CD4-positive, alpha-beta T cell treated with Interferon alpha-2 for 1 hour (primary cell): ENCODE measurements at regions not wholly inside any gene's neighbourhood (a gene's known extent, or its start where the extent isn't known, plus 50 kb on each side); places are given as distances from the start of the nearest gene placed in this dataset.

Experiments used
- DNase-seq, 2 donors: peaks; one replicate each; pipeline ENCODE4 v3.0.0-alpha.2; 2020 to 2022

- no peak for DNase-seq
Measured at GRCh38 chr5:142473038-142473437, 148.2 kb upstream of the SPRY4 start.

GRCh38 chr5:142472306-142472951, 147.6 kb upstream of the SPRY4 start:
- peak in 1 of 2 donors; percentile 31 for DNase-seq

- DNase-seq, result no peak
Measured at GRCh38 chr5:142466195-142466971, 141.6 kb upstream of the SPRY4 start.

GRCh38 chr5:142465476-142465875, 140.7 kb upstream of the SPRY4 start:
- DNase-seq, result no peak

- DNase-seq, result no peak
Measured at GRCh38 chr5:142463904-142464303, 139.1 kb upstream of the SPRY4 start.

- DNase-seq, result no peak
Measured at GRCh38 chr5:142461028-142461590, 136.3 kb upstream of the SPRY4 start.

GRCh38 chr5:142459209-142459608, 134.4 kb upstream of the SPRY4 start:
- DNase-seq, result no peak

GRCh38 chr5:142455856-142456255, 131.0 kb upstream of the SPRY4 start:
- peak in 1 of 2 donors; percentile 25 for DNase-seq

- no peak for DNase-seq
Measured at GRCh38 chr5:142453932-142454331, 129.1 kb upstream of the SPRY4 start.

GRCh38 chr5:142450419-142450818, 125.6 kb upstream of the SPRY4 start:
- DNase-seq, result no peak

GRCh38 chr5:142447887-142448286, 123.1 kb upstream of the SPRY4 start:
- DNase-seq, result no peak

- DNase-seq, result no peak
Measured at GRCh38 chr5:142446960-142447279, 122.1 kb upstream of the SPRY4 start.

- DNase-seq, result no peak
Measured at GRCh38 chr5:142446131-142446959, 121.5 kb upstream of the SPRY4 start.

- no peak for DNase-seq
Measured at GRCh38 chr5:142445266-142445665, 120.4 kb upstream of the SPRY4 start.

- DNase-seq, result peak in 1 of 2 donors; percentile 29
Measured at GRCh38 chr5:142441616-142442015, 116.8 kb upstream of the SPRY4 start.

- no peak for DNase-seq
Measured at GRCh38 chr5:142439207-142439860, 114.5 kb upstream of the SPRY4 start.

GRCh38 chr5:142438573-142438972, 113.8 kb upstream of the SPRY4 start:
- no peak for DNase-seq

GRCh38 chr5:142437563-142437962, 112.7 kb upstream of the SPRY4 start:
- DNase-seq, result no peak

- DNase-seq, result no peak
Measured at GRCh38 chr5:142435410-142436115, 110.7 kb upstream of the SPRY4 start.

GRCh38 chr5:142434322-142434612, 109.4 kb upstream of the SPRY4 start:
- no peak for DNase-seq

GRCh38 chr5:142433526-142434321, 108.9 kb upstream of the SPRY4 start:
- DNase-seq, result no peak

- peak; percentile 55 to 74 for DNase-seq
Measured at GRCh38 chr5:142432961-142433360, 108.1 kb upstream of the SPRY4 start.
